ENCODE measurements at regions not wholly inside any gene's neighbourhood (a gene's known extent, or its start where the extent isn't known, plus 50 kb on each side); places are given as distances from the start of the nearest gene placed in this dataset.

DNA sequence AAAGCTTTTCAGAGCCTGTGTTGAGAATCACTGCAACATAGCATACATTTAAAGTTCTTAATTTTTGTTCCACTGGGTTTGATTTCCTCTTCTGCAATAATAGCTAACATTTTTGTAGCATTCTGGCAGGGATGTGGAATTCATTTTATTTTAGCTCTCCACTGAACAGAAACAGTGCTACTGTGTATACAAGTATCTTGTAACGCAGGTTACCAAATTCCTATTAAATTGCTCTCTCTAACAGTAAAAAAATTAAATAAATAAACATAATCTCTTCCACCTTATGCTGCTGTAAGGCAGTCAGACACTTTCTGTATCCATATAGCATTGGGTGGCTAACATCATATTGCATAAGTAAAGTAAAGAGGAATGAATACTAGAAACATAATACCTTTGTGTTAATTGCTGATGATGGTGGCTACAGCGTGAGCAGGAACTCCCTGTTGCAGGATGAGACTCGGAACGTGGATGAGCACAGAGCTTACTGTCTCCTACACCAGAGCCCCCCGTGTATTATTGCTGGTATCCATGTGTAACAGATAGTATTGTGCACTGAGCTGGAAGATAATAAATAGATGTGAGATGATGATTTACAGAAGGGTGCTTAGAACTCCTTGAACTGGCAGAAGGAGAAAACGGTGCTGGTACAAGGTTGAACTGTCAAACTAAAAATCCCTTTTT, 276.9 kb upstream of the SNX7 start (continued):
- TF ChIP-seq E2F8 (IDR thresholded peaks at IDR 0.05; ENCODE audit: low read depth, partially characterized antibody) (no peak), YBX1 (IDR thresholded peaks at IDR 0.05) (no peak), POLR2AphosphoS2 (IDR thresholded peaks at IDR 0.05; ENCODE audit: low read depth, low read length) (no peak), FOXM1 (IDR thresholded peaks at IDR 0.05; ENCODE audit: low read depth, low read length) (no peak)
- TF ChIP-seq, protein P1, sequence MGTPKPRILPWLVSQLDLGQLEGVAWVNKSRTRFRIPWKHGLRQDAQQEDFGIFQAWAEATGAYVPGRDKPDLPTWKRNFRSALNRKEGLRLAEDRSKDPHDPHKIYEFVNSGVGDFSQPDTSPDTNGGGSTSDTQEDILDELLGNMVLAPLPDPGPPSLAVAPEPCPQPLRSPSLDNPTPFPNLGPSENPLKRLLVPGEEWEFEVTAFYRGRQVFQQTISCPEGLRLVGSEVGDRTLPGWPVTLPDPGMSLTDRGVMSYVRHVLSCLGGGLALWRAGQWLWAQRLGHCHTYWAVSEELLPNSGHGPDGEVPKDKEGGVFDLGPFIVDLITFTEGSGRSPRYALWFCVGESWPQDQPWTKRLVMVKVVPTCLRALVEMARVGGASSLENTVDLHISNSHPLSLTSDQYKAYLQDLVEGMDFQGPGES (IDR thresholded peaks at IDR 0.05), result no peak

GRCh38 chr1:98382986-98383740, 278.4 kb upstream of the SNX7 start:
- H3K79me2 ChIP-seq (ENCODE audit: control insufficient read depth, insufficient read depth, low read length), result no peaks in the 10 kb centered on the region
- no peak overlapping the region for H3K9ac ChIP-seq (ENCODE audit: control insufficient read depth, insufficient read depth, low read length)
- H3K4me2 ChIP-seq (ENCODE audit: control insufficient read depth, insufficient read depth), result no peak overlapping the region
- RAD21 ChIA-PET (ENCODE audit: unreplicated experiment), result no interaction called here
- H3K4me1 ChIP-seq (ENCODE audit: control insufficient read depth, insufficient read depth, low read length), result no peaks in the 10 kb centered on the region
- 21% methylated on average over 5 of the region's 5 CpGs for WGBS (ENCODE audit: insufficient coverage, insufficient replicate concordance, low lambda C conversion rate, missing lambda C conversion rate)
- ATAC-seq, result no peak
- SMC1A ChIA-PET (ENCODE audit: uncharacterized antibody, unreplicated experiment), result no interaction called here
- FAIRE-seq, result no peak
- H3K36me3 ChIP-seq (ENCODE audit: control insufficient read depth in 2 of 2, insufficient read depth in 2 of 2, low read length in 1 of 2), result no peaks in the 10 kb centered on the region
- TF ChIP-seq E2F4 (IDR thresholded peaks at IDR 0.05; ENCODE audit: low read depth, low read length), result no peak
- TF ChIP-seq CBFB (IDR thresholded peaks at IDR 0.05; ENCODE audit: low read depth), result no peak
- H3K27me3 ChIP-seq (replicated peaks in 1 of 2; ENCODE audit: control insufficient read depth in 2 of 2, insufficient read depth in 2 of 2, low read length in 1 of 2), result no peaks in the 10 kb centered on the region
- in situ Hi-C loops (cut with MboI) (no loop called here), intact Hi-C loops (cut with micrococcal nuclease; ENCODE audit: unreplicated experiment) (no loop called here)
- H3K27ac ChIP-seq (ENCODE audit: control insufficient read depth, insufficient read depth), result no peak overlapping the region
- no peak for DNase-seq (ENCODE audit: low read depth, low spot score)
- H3K9me3 ChIP-seq (replicated peaks; ENCODE audit: control insufficient read depth, insufficient read depth, low read length), result no peaks in the 10 kb centered on the region
- POLR2A ChIA-PET, result no interaction called here
- CTCF ChIA-PET, result no interaction called here
- no peak overlapping the region for H3K4me3 ChIP-seq
- BruUV-seq (replicated peaks), result no TSS peak
- no peak overlapping the region for H2AFZ ChIP-seq (ENCODE audit: control insufficient read depth, low read depth, low read length)
- H4K20me1 ChIP-seq (ENCODE audit: control insufficient read depth, insufficient read depth), result no peaks in the 10 kb centered on the region

All from GM12878 (cell line).